Femur (tissue), 1 donor: ENCODE measurements at regions not wholly inside any gene's neighbourhood (a gene's known extent, or its start where the extent isn't known, plus 50 kb on each side); places are given as distances from the start of the nearest gene placed in this dataset.
"Not testable (repeated sequence)": the region's sequence is repeated elsewhere in the genome, so short reads cannot be mapped to it uniquely, and the experiment has no call there.

ENCODE experiments used
- DNase-seq: peaks from one replicate; pipeline ENCODE4 v3.0.0-alpha.2; 2017

- DNase-seq: no peak
Observed at GRCh38 chr12:84198294-84198946, 714.2 kb downstream of the SLC6A15 start.

GRCh38 chr12:84191779-84192178 is 720.8 kb downstream of the SLC6A15 start:
- DNase-seq: no peak

GRCh38 chr12:84186433-84186832 is 726.2 kb downstream of the SLC6A15 start:
- no peak for DNase-seq

- no peak for DNase-seq
Observed at GRCh38 chr12:84183576-84183975, 729.0 kb downstream of the SLC6A15 start.

- DNase-seq: no peak
Observed at GRCh38 chr12:84174115-84174514, 738.5 kb downstream of the SLC6A15 start.

GRCh38 chr12:84172823-84173424 is 739.7 kb downstream of the SLC6A15 start:
- DNase-seq: no peak

GRCh38 chr12:84166812-84167211 is 745.8 kb downstream of the SLC6A15 start:
- DNase-seq: no peak

GRCh38 chr12:84165998-84166571 is 746.5 kb downstream of the SLC6A15 start:
- DNase-seq: no peak

- no peak for DNase-seq
Observed at GRCh38 chr12:84161296-84161695, 751.3 kb downstream of the SLC6A15 start.

GRCh38 chr12:84159260-84159659 is 753.3 kb downstream of the SLC6A15 start:
- no peak for DNase-seq

- no peak for DNase-seq
Observed at GRCh38 chr12:84157170-84157569, 755.4 kb downstream of the SLC6A15 start.

- not testable (repeated sequence) for DNase-seq
Observed at GRCh38 chr12:84154991-84155930, 757.3 kb downstream of the SLC6A15 start.

- not testable (repeated sequence) for DNase-seq
Observed at GRCh38 chr12:84154439-84154990, 758.1 kb downstream of the SLC6A15 start.

- no peak for DNase-seq
Observed at GRCh38 chr12:84150201-84150600, 762.4 kb downstream of the SLC6A15 start.

- DNase-seq: no peak
Observed at GRCh38 chr12:84148335-84148734, 764.3 kb downstream of the SLC6A15 start.

- no peak for DNase-seq
Observed at GRCh38 chr12:84136862-84137367, 775.7 kb downstream of the SLC6A15 start.

- no peak for DNase-seq
Observed at GRCh38 chr12:84135586-84136279, 776.9 kb downstream of the SLC6A15 start.

GRCh38 chr12:84134797-84135366 is 777.7 kb downstream of the SLC6A15 start:
- no peak for DNase-seq

GRCh38 chr12:84131076-84131475 is 781.5 kb downstream of the SLC6A15 start:
- no peak for DNase-seq

GRCh38 chr12:84128117-84128991 is 784.2 kb downstream of the SLC6A15 start:
- DNase-seq: no peak

- DNase-seq: no peak
Observed at GRCh38 chr12:84124211-84124610, 788.4 kb downstream of the SLC6A15 start.
